ENCODE measurements at regions not wholly inside any gene's neighbourhood (a gene's known extent, or its start where the extent isn't known, plus 50 kb on each side); places are given as distances from the start of the nearest gene placed in this dataset.

GRCh38 chr1:58003059-58003458 is 543.5 kb downstream of the OMA1 start:
- no peak for DNase-seq (ENCODE audit: low read depth)

- no peak for DNase-seq (ENCODE audit: low read depth)
These were observed 545.7 kb downstream of the OMA1 start for GRCh38 chr1:58000821-58001220.

- DNase-seq (ENCODE audit: low read depth): no peak
These were observed 546.4 kb downstream of the OMA1 start for GRCh38 chr1:58000116-58000515.

GRCh38 chr1:57996400-57996799 is 550.1 kb downstream of the OMA1 start:
- DNase-seq (ENCODE audit: low read depth): no peak

GRCh38 chr1:57991289-57991688 is 555.2 kb downstream of the OMA1 start:
- no peak for DNase-seq (ENCODE audit: low read depth)

- DNase-seq (ENCODE audit: low read depth): no peak
These were observed 556.6 kb downstream of the OMA1 start for GRCh38 chr1:57989877-57990276.

- DNase-seq (ENCODE audit: low read depth): no peak
These were observed 559.0 kb downstream of the OMA1 start for GRCh38 chr1:57987523-57987922.

- no peak for DNase-seq (ENCODE audit: low read depth)
These were observed 560.1 kb downstream of the OMA1 start for GRCh38 chr1:57986432-57986831.

GRCh38 chr1:57984277-57984676 is 560.4 kb upstream of the DAB1 start:
- no peak for DNase-seq (ENCODE audit: low read depth)

GRCh38 chr1:57983441-57983840 is 559.6 kb upstream of the DAB1 start:
- DNase-seq (ENCODE audit: low read depth): no peak

- no peak for DNase-seq (ENCODE audit: low read depth)
These were observed 559.0 kb upstream of the DAB1 start for GRCh38 chr1:57982852-57983251.

- no peak for DNase-seq (ENCODE audit: low read depth)
These were observed 552.4 kb upstream of the DAB1 start for GRCh38 chr1:57976216-57976615.

- no peak for DNase-seq (ENCODE audit: low read depth)
These were observed 544.5 kb upstream of the DAB1 start for GRCh38 chr1:57968321-57968720.

- no peak for DNase-seq (ENCODE audit: low read depth)
These were observed 543.0 kb upstream of the DAB1 start for GRCh38 chr1:57966751-57967406.

GRCh38 chr1:57966340-57966739 is 542.5 kb upstream of the DAB1 start:
- no peak for DNase-seq (ENCODE audit: low read depth)

- no peak for DNase-seq (ENCODE audit: low read depth)
These were observed 539.7 kb upstream of the DAB1 start for GRCh38 chr1:57963581-57963980.

GRCh38 chr1:57959531-57960241 is 535.8 kb upstream of the DAB1 start:
- DNase-seq (ENCODE audit: low read depth): no peak

- DNase-seq (ENCODE audit: low read depth): no peak
These were observed 533.7 kb upstream of the DAB1 start for GRCh38 chr1:57957576-57957975.

GRCh38 chr1:57951390-57951789 is 527.5 kb upstream of the DAB1 start:
- DNase-seq (ENCODE audit: low read depth): no peak

GRCh38 chr1:57949168-57949567 is 525.3 kb upstream of the DAB1 start:
- no peak for DNase-seq (ENCODE audit: low read depth)

GRCh38 chr1:57947471-57947870 is 523.6 kb upstream of the DAB1 start:
- no peak for DNase-seq (ENCODE audit: low read depth)

GRCh38 chr1:57945045-57945444 is 521.2 kb upstream of the DAB1 start:
- no peak for DNase-seq (ENCODE audit: low read depth)

GRCh38 chr1:57943365-57943764 is 519.5 kb upstream of the DAB1 start:
- DNase-seq (ENCODE audit: low read depth): no peak

- no peak for DNase-seq (ENCODE audit: low read depth)
These were observed 510.9 kb upstream of the DAB1 start for GRCh38 chr1:57934745-57935144.
